Fibroblast of villous mesenchyme (primary cell): ENCODE measurements at regions not wholly inside any gene's neighbourhood (a gene's known extent, or its start where the extent isn't known, plus 50 kb on each side); places are given as distances from the start of the nearest gene placed in this dataset.

Experiments
- DNase-seq: peaks from one replicate; pipeline ENCODE4 v3.0.0-alpha.2; 2010; ENCODE audit warnings: low read depth
- H3K4me3 ChIP-seq: 2 replicates; pipeline ENCODE4 v1.5.1; 2011; ENCODE audit warnings: low read depth, mild to moderate bottlenecking, low read length
- TF ChIP-seq, protein P1 (sequence below): IDR thresholded peaks from 2 replicates; pipeline ENCODE4 v1.5.1; 2012; ENCODE audit warnings: low read depth, mild to moderate bottlenecking, low read length; ENCODE audit not compliant: insufficient read depth

- TF ChIP-seq, protein P1, sequence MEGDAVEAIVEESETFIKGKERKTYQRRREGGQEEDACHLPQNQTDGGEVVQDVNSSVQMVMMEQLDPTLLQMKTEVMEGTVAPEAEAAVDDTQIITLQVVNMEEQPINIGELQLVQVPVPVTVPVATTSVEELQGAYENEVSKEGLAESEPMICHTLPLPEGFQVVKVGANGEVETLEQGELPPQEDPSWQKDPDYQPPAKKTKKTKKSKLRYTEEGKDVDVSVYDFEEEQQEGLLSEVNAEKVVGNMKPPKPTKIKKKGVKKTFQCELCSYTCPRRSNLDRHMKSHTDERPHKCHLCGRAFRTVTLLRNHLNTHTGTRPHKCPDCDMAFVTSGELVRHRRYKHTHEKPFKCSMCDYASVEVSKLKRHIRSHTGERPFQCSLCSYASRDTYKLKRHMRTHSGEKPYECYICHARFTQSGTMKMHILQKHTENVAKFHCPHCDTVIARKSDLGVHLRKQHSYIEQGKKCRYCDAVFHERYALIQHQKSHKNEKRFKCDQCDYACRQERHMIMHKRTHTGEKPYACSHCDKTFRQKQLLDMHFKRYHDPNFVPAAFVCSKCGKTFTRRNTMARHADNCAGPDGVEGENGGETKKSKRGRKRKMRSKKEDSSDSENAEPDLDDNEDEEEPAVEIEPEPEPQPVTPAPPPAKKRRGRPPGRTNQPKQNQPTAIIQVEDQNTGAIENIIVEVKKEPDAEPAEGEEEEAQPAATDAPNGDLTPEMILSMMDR: no peak
- H3K4me3 ChIP-seq: no peak overlapping the region
- no peak for DNase-seq
These were observed 112.5 kb downstream of the EFEMP1 start for GRCh38 chr2:55811048-55811447.

- TF ChIP-seq, protein P1: no peak
- no peak overlapping the region for H3K4me3 ChIP-seq
- no peak for DNase-seq
These were observed 113.0 kb downstream of the EFEMP1 start for GRCh38 chr2:55810622-55811020.

DNA sequence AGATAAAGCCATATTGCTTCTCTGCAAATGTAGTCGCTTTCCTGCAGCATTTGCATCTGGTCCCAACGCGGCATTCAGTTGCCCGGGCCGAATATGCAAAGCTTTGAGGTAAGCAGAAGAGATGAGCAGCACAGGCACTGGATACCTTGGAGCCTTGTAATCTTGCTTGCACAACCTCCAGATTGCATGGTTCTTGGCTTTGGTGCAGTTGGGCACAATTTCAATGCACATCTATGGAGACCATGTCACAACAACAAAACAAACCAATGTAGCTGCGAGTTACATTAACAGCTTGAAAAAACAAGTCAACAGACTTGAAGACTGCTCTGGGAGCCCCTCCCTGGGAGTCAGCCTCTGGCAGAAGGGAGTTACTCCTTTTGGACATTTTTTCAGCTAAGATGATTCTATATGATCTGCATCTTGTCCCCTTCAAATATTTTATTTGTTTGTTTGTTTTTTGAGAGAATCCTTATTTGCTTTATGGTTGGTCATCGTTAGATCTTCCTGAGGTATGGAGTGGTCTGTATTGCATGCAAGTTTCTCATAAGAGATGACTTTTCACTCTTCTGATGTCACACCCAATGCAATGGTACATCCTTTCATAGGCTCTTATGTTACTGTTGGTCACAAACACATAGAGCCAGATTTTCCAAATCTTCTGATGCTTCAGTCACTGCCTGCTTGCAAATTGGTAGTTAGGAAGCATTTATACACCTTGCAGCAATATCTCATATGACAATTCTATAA lies 113.5 kb downstream of the EFEMP1 start:
- TF ChIP-seq, protein P1: no peak
- peak; percentile 45 for DNase-seq
- no peak overlapping the region for H3K4me3 ChIP-seq

- TF ChIP-seq, protein P1: no peak
- no peak overlapping the region for H3K4me3 ChIP-seq
- DNase-seq: no peak
These were observed 114.3 kb upstream of the PNPT1 start for GRCh38 chr2:55807900-55808299.

- TF ChIP-seq, protein P1: no peak
- no peak overlapping the region for H3K4me3 ChIP-seq
- DNase-seq: no peak
These were observed 112.0 kb upstream of the PNPT1 start for GRCh38 chr2:55805686-55806085.

- TF ChIP-seq, protein P1: no peak
- no peak for DNase-seq
- no peak overlapping the region for H3K4me3 ChIP-seq
These were observed 110.9 kb upstream of the PNPT1 start for GRCh38 chr2:55804535-55804934.

DNA sequence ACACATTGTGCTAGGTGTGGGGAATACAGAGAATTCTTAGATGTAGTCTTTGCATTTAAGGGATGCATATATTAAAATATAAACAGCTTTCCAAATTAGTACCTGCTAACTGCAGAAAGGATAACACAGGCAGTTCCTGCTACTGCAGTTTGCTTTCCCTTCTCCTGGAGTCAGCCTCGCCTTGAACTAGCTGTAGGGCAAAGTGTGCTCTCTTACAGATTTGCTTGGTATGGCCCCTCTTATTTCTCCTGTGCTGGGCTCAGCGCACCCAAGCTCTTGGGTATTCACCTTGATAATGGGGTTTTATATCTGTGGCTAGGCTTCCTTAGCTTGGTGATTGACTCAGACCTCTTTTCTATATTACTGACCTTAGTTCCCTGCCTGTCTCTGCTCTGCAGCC lies 108.4 kb upstream of the PNPT1 start:
- no peak for DNase-seq
- H3K4me3 ChIP-seq: no peak overlapping the region
- TF ChIP-seq, protein P1: no peak
